ENCODE measurements at regions not wholly inside any gene's neighbourhood (a gene's known extent, or its start where the extent isn't known, plus 50 kb on each side); places are given as distances from the start of the nearest gene placed in this dataset.
"Not testable (repeated sequence)": the region's sequence is repeated elsewhere in the genome, so short reads cannot be mapped to it uniquely, and the experiment has no call there.

GRCh38 chr7:13742811-13743210 is 246.7 kb downstream of the ETV1 start:
- no peak for FAIRE-seq

- no peak for FAIRE-seq
These were observed 246.2 kb downstream of the ETV1 start for GRCh38 chr7:13743226-13743625.

GRCh38 chr7:13745530-13745929 is 243.9 kb downstream of the ETV1 start:
- FAIRE-seq = no peak

- FAIRE-seq = no peak
These were observed 240.5 kb downstream of the ETV1 start for GRCh38 chr7:13748998-13749397.

GRCh38 chr7:13749636-13750035 is 239.8 kb downstream of the ETV1 start:
- FAIRE-seq = no peak

GRCh38 chr7:13751766-13752165 is 237.7 kb downstream of the ETV1 start:
- no peak for FAIRE-seq

GRCh38 chr7:13757841-13758240 is 231.6 kb downstream of the ETV1 start:
- no peak for FAIRE-seq

GRCh38 chr7:13765853-13766252 is 223.6 kb downstream of the ETV1 start:
- not testable (repeated sequence) for FAIRE-seq

GRCh38 chr7:13770305-13770704 is 219.2 kb downstream of the ETV1 start:
- no peak for FAIRE-seq

GRCh38 chr7:13774976-13775375 is 214.5 kb downstream of the ETV1 start:
- FAIRE-seq = no peak

GRCh38 chr7:13777242-13777641 is 212.2 kb downstream of the ETV1 start:
- FAIRE-seq = no peak

- FAIRE-seq = no peak
These were observed 210.5 kb downstream of the ETV1 start for GRCh38 chr7:13778967-13779366.

- FAIRE-seq = no peak
These were observed 198.9 kb downstream of the ETV1 start for GRCh38 chr7:13790611-13791010.

- FAIRE-seq = no peak
These were observed 197.3 kb downstream of the ETV1 start for GRCh38 chr7:13792208-13792607.

- no peak for FAIRE-seq
These were observed 195.5 kb downstream of the ETV1 start for GRCh38 chr7:13793926-13794325.

- FAIRE-seq = no peak
These were observed 194.9 kb downstream of the ETV1 start for GRCh38 chr7:13794581-13794980.

GRCh38 chr7:13797545-13797944 is 191.9 kb downstream of the ETV1 start:
- FAIRE-seq = no peak

- no peak for FAIRE-seq
These were observed 188.6 kb downstream of the ETV1 start for GRCh38 chr7:13800694-13801448.

- no peak for FAIRE-seq
These were observed 187.8 kb downstream of the ETV1 start for GRCh38 chr7:13801669-13802068.

GRCh38 chr7:13802651-13803050 is 186.8 kb downstream of the ETV1 start:
- no peak for FAIRE-seq

- FAIRE-seq = no peak
These were observed 186.3 kb downstream of the ETV1 start for GRCh38 chr7:13803134-13803533.

GRCh38 chr7:13806089-13806867 is 183.2 kb downstream of the ETV1 start:
- not testable (repeated sequence) for FAIRE-seq

GRCh38 chr7:13817230-13817629 is 172.2 kb downstream of the ETV1 start:
- FAIRE-seq = not testable (repeated sequence)

- FAIRE-seq = no peak
These were observed 168.2 kb downstream of the ETV1 start for GRCh38 chr7:13821152-13821787.
